GM12891 (cell line): ENCODE measurements at regions not wholly inside any gene's neighbourhood (a gene's known extent, or its start where the extent isn't known, plus 50 kb on each side); places are given as distances from the start of the nearest gene placed in this dataset.

Experiments used
- PAX5 ChIP-seq: IDR thresholded peaks from 2 replicates; pipeline ENCODE4 v1.6.1; 2011; ENCODE audit warnings: low read length, moderate library complexity, mild to moderate bottlenecking; ENCODE audit not compliant: insufficient read depth, severe bottlenecking
- POLR2A ChIP-seq: IDR thresholded peaks from 2 replicates; pipeline ENCODE4 v1.6.1; 2011; ENCODE audit warnings: low read depth, low read length, control low read depth
- POLR2AphosphoS5 ChIP-seq: IDR thresholded peaks from 2 replicates; pipeline ENCODE4 v1.6.1; 2011; ENCODE audit warnings: low read depth, low read length, control low read depth
- POU2F2 ChIP-seq: IDR thresholded peaks from 2 replicates; pipeline ENCODE4 v1.6.1; 2011; ENCODE audit warnings: low read depth, mild to moderate bottlenecking, control low read depth, low read length, moderate library complexity
- TAF1 ChIP-seq: IDR thresholded peaks from 2 replicates; pipeline ENCODE4 v1.6.1; 2011; ENCODE audit warnings: low read depth, low read length, control low read depth

- TF ChIP-seq TAF1 (no peak), POLR2A (no peak), POLR2AphosphoS5 (no peak), PAX5 (no peak), POU2F2 (no peak)
Measured at GRCh38 chr1:42000766-42001165, 82.0 kb upstream of the HIVEP3 start.
